ENCODE measurements at regions not wholly inside any gene's neighbourhood (a gene's known extent, or its start where the extent isn't known, plus 50 kb on each side); places are given as distances from the start of the nearest gene placed in this dataset.

DNA sequence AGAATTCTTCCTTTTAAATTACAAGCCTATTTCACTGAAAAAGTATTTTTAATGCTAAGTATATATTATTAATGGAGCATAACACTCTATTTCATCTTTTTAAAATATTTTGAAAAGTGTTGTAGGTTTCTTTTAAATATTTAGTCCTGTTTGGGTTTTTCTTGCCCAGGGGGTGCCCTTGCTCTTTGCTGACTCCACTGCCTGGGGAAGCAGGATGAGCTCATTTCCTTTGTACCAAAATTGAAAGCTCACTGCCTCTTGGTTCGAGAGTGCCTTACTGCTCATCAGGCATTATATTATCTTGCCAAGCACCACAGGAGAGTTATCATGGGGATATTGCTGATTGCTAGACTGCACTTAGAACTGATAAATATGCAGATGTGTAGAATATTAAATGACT is 819.2 kb downstream of the PCDH18 start:
- H3K9me3 ChIP-seq (ENCODE audit: control insufficient read depth, insufficient read depth, low read length), result no peaks in the 10 kb centered on the region
- no peaks in the 10 kb centered on the region for H3F3A ChIP-seq (ENCODE audit: control insufficient read depth, insufficient read depth)
- no peak overlapping the region for H3K27ac ChIP-seq (ENCODE audit: low read depth, low read length)
- no peak overlapping the region for H3K4me3 ChIP-seq (ENCODE audit: low read length)
- no peaks in the 10 kb centered on the region for H3K4me1 ChIP-seq (ENCODE audit: control insufficient read depth, low read length)
- H3K27me3 ChIP-seq (ENCODE audit: control insufficient read depth, low read length), result no peaks in the 10 kb centered on the region
- TF ChIP-seq, protein P1, sequence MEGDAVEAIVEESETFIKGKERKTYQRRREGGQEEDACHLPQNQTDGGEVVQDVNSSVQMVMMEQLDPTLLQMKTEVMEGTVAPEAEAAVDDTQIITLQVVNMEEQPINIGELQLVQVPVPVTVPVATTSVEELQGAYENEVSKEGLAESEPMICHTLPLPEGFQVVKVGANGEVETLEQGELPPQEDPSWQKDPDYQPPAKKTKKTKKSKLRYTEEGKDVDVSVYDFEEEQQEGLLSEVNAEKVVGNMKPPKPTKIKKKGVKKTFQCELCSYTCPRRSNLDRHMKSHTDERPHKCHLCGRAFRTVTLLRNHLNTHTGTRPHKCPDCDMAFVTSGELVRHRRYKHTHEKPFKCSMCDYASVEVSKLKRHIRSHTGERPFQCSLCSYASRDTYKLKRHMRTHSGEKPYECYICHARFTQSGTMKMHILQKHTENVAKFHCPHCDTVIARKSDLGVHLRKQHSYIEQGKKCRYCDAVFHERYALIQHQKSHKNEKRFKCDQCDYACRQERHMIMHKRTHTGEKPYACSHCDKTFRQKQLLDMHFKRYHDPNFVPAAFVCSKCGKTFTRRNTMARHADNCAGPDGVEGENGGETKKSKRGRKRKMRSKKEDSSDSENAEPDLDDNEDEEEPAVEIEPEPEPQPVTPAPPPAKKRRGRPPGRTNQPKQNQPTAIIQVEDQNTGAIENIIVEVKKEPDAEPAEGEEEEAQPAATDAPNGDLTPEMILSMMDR (IDR thresholded peaks at IDR 0.05; ENCODE audit: low read depth, low read length, poor library complexity, severe bottlenecking), result no peak
- no peak for TF ChIP-seq EZH2phosphoT487 (IDR thresholded peaks at IDR 0.05; ENCODE audit: borderline replicate concordance, low read length)
- no peaks in the 10 kb centered on the region for H3K79me2 ChIP-seq (ENCODE audit: control insufficient read depth, low read length)
- no peaks in the 10 kb centered on the region for H4K20me1 ChIP-seq (ENCODE audit: control insufficient read depth, insufficient read depth, low read depth, low read length)
- no peaks in the 10 kb centered on the region for H3K36me3 ChIP-seq (ENCODE audit: control insufficient read depth, low read length)
- no peak overlapping the region for H3K4me2 ChIP-seq (ENCODE audit: low read length)
- no peaks in the 10 kb centered on the region for H3K9me2 ChIP-seq (replicated peaks; ENCODE audit: control insufficient read depth, low read length)

- no peak overlapping the region for H3K4me2 ChIP-seq (ENCODE audit: low read length)
- H3K4me1 ChIP-seq (ENCODE audit: control insufficient read depth, low read length), result no peaks in the 10 kb centered on the region
- H3K27ac ChIP-seq (ENCODE audit: low read depth, low read length), result no peak overlapping the region
- no peaks in the 10 kb centered on the region for H3K36me3 ChIP-seq (ENCODE audit: control insufficient read depth, low read length)
- H3K9me3 ChIP-seq (ENCODE audit: control insufficient read depth, insufficient read depth, low read length), result no peaks in the 10 kb centered on the region
- no peak overlapping the region for H3K4me3 ChIP-seq (ENCODE audit: low read length)
- no peaks in the 10 kb centered on the region for H3F3A ChIP-seq (ENCODE audit: control insufficient read depth, insufficient read depth)
- H3K79me2 ChIP-seq (ENCODE audit: control insufficient read depth, low read length), result no peaks in the 10 kb centered on the region
- H3K27me3 ChIP-seq (ENCODE audit: control insufficient read depth, low read length), result no peaks in the 10 kb centered on the region
- H3K9me2 ChIP-seq (replicated peaks; ENCODE audit: control insufficient read depth, low read length), result no peaks in the 10 kb centered on the region
- H4K20me1 ChIP-seq (ENCODE audit: control insufficient read depth, insufficient read depth, low read depth, low read length), result no peaks in the 10 kb centered on the region
- TF ChIP-seq, protein P1 (IDR thresholded peaks at IDR 0.05; ENCODE audit: low read depth, low read length, poor library complexity, severe bottlenecking), result no peak
These were observed 822.4 kb downstream of the PCDH18 start for GRCh38 chr4:136709897-136710296.

DNA sequence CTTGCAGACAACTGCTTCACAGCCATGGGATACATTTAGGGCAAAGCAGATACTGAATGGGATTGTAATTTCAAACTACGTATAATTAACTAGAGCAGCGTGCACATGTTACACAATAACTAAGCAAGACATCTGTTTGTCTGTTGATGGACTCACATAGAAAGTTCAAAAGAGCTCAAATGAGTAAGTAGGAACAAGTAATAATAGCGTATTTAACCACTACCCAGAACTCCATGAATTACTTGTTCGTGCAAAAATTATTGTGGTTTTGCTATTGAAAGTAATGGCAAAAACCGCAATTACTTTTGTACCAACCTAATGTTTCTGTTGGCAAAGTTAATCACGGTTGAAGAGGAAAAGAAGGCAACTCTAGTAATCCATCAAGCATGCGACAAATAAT is 825.4 kb downstream of the PCDH18 start:
- no peaks in the 10 kb centered on the region for H4K20me1 ChIP-seq (ENCODE audit: control insufficient read depth, insufficient read depth, low read depth, low read length)
- H3K9me3 ChIP-seq (ENCODE audit: control insufficient read depth, insufficient read depth, low read length), result no peaks in the 10 kb centered on the region
- no peaks in the 10 kb centered on the region for H3K4me1 ChIP-seq (ENCODE audit: control insufficient read depth, low read length)
- no peak overlapping the region for H3K27ac ChIP-seq (ENCODE audit: low read depth, low read length)
- no peaks in the 10 kb centered on the region for H3K27me3 ChIP-seq (ENCODE audit: control insufficient read depth, low read length)
- no peaks in the 10 kb centered on the region for H3K9me2 ChIP-seq (replicated peaks; ENCODE audit: control insufficient read depth, low read length)
- H3K36me3 ChIP-seq (ENCODE audit: control insufficient read depth, low read length), result no peaks in the 10 kb centered on the region
- no peak overlapping the region for H3K4me2 ChIP-seq (ENCODE audit: low read length)
- no peaks in the 10 kb centered on the region for H3F3A ChIP-seq (ENCODE audit: control insufficient read depth, insufficient read depth)
- no peak for TF ChIP-seq EZH2phosphoT487 (IDR thresholded peaks at IDR 0.05; ENCODE audit: borderline replicate concordance, low read length)
- TF ChIP-seq, protein P1 (IDR thresholded peaks at IDR 0.05; ENCODE audit: low read depth, low read length, poor library complexity, severe bottlenecking), result no peak
- H3K4me3 ChIP-seq (ENCODE audit: low read length), result no peak overlapping the region
- no peaks in the 10 kb centered on the region for H3K79me2 ChIP-seq (ENCODE audit: control insufficient read depth, low read length)

DNA sequence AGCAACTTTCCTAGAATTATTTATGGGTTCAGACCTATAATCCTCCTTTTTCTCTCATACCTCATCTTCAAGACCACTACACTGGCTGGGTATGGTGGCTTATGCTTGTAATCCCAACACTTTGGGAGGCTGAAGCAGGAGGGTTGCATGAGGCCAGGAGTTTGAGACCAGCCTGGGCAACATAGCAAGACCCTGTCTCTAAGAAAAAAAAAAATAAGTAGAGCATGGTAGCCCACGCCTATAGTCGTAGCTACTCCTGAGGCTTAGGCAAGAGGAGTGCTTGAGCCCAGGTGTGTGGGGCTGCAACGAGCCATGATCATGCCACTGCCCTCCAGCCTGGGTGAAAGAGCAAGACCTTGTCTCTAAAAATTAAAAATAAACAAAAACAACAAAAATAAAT is 832.4 kb downstream of the PCDH18 start:
- Histone ChIP-seq H3K9me3 (ENCODE audit: control insufficient read depth, insufficient read depth, low read length) (no peaks in the 10 kb centered on the region), H3K27me3 (ENCODE audit: control insufficient read depth, low read length) (no peaks in the 10 kb centered on the region), H3K79me2 (ENCODE audit: control insufficient read depth, low read length) (no peaks in the 10 kb centered on the region), H4K20me1 (ENCODE audit: control insufficient read depth, insufficient read depth, low read depth, low read length) (no peaks in the 10 kb centered on the region), H3K4me1 (ENCODE audit: control insufficient read depth, low read length) (no peaks in the 10 kb centered on the region), H3K27ac (ENCODE audit: low read depth, low read length) (no peak overlapping the region), H3K4me2 (ENCODE audit: low read length) (no peak overlapping the region), H3K4me3 (ENCODE audit: low read length) (no peak overlapping the region), H3K9me2 (replicated peaks; ENCODE audit: control insufficient read depth, low read length) (no peaks in the 10 kb centered on the region), H3K36me3 (ENCODE audit: control insufficient read depth, low read length) (no peaks in the 10 kb centered on the region), H3F3A (ENCODE audit: control insufficient read depth, insufficient read depth) (no peaks in the 10 kb centered on the region)
- TF ChIP-seq EZH2phosphoT487 (IDR thresholded peaks at IDR 0.05; ENCODE audit: borderline replicate concordance, low read length), result no peak
